ENCODE measurements at regions not wholly inside any gene's neighbourhood (a gene's known extent, or its start where the extent isn't known, plus 50 kb on each side); places are given as distances from the start of the nearest gene placed in this dataset.
"Not testable (repeated sequence)": the region's sequence is repeated elsewhere in the genome, so short reads cannot be mapped to it uniquely, and the experiment has no call there.

DNA sequence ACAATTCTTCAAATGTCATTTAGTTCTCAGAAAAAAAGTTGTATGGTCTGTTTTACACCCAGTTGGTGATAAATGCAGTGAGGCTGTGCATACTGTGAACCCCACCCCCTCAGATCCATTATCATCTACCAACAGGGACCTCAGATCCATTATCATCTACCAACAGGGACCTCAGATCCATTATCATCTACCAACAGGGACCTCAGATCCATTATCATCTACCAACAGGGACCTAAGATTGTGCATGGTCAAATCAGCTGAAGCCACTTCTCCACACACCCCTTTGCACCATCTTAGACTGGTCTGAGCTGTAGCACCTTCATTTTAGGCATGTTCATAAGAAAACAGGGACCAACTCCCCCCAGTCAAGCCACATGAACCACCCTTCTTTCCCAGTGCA, 358.4 kb downstream of the FBXW7 start:
- POLR2A ChIA-PET; H3K4me3 Mint-ChIP-seq; H3K27ac Mint-ChIP-seq; H3K4me1 Mint-ChIP-seq; H3K9me3 Mint-ChIP-seq; CTCF ChIA-PET; DNase-seq; H3K36me3 Mint-ChIP-seq (ENCODE audit: low read depth); H3K27me3 Mint-ChIP-seq: not testable (repeated sequence)

DNA sequence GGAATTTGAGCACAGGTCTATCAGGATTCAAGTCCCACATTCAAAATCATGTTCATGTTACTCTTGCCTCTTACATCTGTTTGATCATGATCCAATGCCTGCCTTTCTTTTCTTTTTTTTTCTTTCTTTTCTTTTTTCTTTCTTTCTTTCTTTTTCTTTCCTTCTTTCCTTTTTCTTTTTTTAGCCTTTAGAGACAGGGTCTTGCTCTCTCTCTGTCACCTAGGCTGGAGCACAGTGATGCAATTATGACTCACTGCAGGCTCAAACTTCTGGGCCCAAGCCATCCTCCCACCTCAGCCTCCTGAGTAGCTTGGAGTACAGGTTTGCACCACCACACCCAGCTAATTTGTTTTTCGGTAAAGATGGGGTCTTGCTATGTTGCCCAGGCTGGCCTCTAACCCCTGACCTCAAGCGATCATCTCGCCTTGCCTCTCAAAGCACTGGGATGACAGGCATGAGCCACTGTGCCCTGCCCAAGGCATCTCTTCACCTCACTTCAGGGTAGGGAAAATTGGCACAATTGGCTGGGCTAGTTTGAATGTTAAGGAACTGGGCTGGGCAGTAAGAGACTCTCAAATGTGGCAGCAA, 359.2 kb downstream of the FBXW7 start:
- H3K4me1 Mint-ChIP-seq = no peaks in the 10 kb centered on the region
- ChIA-PET CTCF (interaction anchor here (2.1 kb wide), 1 partner anchor 11 kb away, joined by 6 read pairs; no protein-coding TSS in a partner anchor), POLR2A (no interaction called here)
- H3K27me3 Mint-ChIP-seq = peaks cover 3% of the 10 kb centered on the region
- H3K9me3 Mint-ChIP-seq = peaks cover 6% of the 10 kb centered on the region
- no peak for DNase-seq
- no peak overlapping the region for H3K27ac Mint-ChIP-seq
- H3K4me3 Mint-ChIP-seq = no peak overlapping the region
- no peaks in the 10 kb centered on the region for H3K36me3 Mint-ChIP-seq (ENCODE audit: low read depth)

DNA sequence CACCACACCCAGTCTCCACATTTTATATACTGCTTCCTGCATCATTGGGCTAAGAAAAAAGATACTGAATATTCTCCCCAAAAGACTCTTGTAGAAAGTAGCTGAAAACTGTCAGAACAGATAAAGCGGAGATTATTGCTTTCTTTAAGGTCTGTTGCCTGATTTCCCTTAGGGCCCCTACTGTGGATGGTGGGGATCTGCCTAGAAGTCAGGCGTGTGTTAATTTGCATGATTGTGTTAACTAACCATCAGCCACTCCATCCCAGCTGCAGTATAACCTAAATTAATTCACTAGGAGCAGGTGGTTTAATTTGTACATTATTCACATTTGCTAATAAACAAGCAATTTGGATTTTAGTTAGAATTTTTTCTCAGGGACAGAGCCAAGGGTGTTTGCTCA, 360.3 kb downstream of the FBXW7 start:
- POLR2A ChIA-PET = no interaction called here
- no peak overlapping the region for H3K27ac Mint-ChIP-seq
- peaks cover 3% of the 10 kb centered on the region for H3K27me3 Mint-ChIP-seq
- CTCF ChIA-PET = interaction anchor here (2.1 kb wide), 1 partner anchor 10 kb away, joined by 6 read pairs; no protein-coding TSS in a partner anchor
- no peak overlapping the region for H3K4me3 Mint-ChIP-seq
- DNase-seq = no peak
- H3K9me3 Mint-ChIP-seq = peaks cover 6% of the 10 kb centered on the region
- H3K36me3 Mint-ChIP-seq (ENCODE audit: low read depth) = no peaks in the 10 kb centered on the region
- H3K4me1 Mint-ChIP-seq = no peaks in the 10 kb centered on the region

DNA sequence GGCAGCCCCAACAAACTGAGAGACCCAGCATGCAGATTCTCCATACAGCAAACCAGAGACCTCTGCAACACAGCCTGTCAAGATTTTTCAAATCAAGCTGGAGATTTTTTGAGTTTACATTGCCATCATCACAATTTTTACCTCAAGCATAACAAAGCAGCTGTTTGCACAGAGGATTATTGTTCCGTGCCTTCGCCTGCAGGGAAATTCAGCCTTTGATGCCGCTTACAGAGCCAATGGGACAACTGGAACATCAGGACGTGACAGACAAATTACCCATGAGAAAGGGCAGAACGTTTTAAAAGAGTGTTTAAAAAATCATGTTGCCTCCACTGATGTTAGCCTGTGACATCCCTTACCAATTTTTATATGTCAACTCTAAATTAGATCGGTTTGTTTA, 363.7 kb downstream of the FBXW7 start:
- DNase-seq = no peak
- Mint-ChIP-seq H3K36me3 (ENCODE audit: low read depth) (no peaks in the 10 kb centered on the region), H3K9me3 (no peaks in the 10 kb centered on the region), H3K27me3 (peaks cover 3% of the 10 kb centered on the region), H3K4me1 (no peaks in the 10 kb centered on the region), H3K4me3 (no peak overlapping the region), H3K27ac (no peak overlapping the region)
- POLR2A ChIA-PET = no interaction called here
- CTCF ChIA-PET = interaction anchor here (0.7 kb wide), 1 partner anchor 50 kb away, joined by 3 read pairs; no protein-coding TSS in a partner anchor

DNA sequence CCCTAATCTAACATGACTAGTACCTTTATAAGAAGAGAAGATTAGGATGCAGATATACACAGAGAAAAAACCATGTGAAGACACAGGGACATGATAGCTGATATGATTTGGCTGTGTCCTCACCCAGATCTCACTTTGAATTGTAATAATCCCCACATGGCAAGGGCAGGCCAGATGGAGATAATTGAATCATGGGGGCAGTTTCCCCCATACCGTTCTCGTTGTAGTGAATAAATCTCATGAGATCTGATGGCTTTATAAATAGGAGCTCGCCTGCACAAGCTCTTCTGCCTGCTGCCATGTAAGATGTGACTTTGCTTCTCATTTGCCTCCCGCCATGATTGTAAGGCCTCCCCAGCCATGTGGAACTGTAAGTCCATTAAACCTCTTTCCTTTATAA, 364.3 kb downstream of the FBXW7 start:
- no peak for DNase-seq
- no peaks in the 10 kb centered on the region for H3K9me3 Mint-ChIP-seq
- no peak overlapping the region for H3K27ac Mint-ChIP-seq
- H3K27me3 Mint-ChIP-seq = peaks cover 3% of the 10 kb centered on the region
- no peaks in the 10 kb centered on the region for H3K36me3 Mint-ChIP-seq (ENCODE audit: low read depth)
- H3K4me1 Mint-ChIP-seq = no peaks in the 10 kb centered on the region
- POLR2A ChIA-PET = no interaction called here
- H3K4me3 Mint-ChIP-seq = no peak overlapping the region
- CTCF ChIA-PET = interaction anchor here (0.7 kb wide), 1 partner anchor 50 kb away, joined by 3 read pairs; no protein-coding TSS in a partner anchor

DNA sequence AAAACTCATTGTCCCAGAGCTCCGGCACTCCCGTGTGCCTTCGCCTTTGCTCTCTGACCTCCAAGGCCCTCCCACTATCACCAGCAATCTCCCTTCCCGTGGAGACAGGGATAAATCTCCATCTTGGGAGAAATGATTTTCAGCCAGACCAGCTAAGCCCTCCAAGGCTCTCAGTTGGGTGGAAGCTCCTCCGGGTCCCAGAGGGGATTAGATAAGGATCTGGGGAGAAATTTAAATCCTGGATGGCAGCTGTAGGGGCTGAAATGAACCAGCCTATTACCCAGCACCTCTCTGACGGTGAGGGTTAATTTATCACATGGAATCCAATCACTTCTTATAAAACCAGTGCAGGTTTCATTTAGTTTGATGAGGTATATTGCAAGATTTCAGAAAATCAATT, 366.2 kb downstream of the FBXW7 start:
- no peaks in the 10 kb centered on the region for H3K4me1 Mint-ChIP-seq
- ChIA-PET CTCF (interaction anchor here (0.5 to 1.0 kb wide), 3 partner anchors 20 to 144 kb away, joined by 3 read pairs; no protein-coding TSS in a partner anchor), POLR2A (no interaction called here)
- H3K4me3 Mint-ChIP-seq = no peak overlapping the region
- no peak overlapping the region for H3K27ac Mint-ChIP-seq
- no peaks in the 10 kb centered on the region for H3K36me3 Mint-ChIP-seq (ENCODE audit: low read depth)
- peaks cover 6% of the 10 kb centered on the region for H3K27me3 Mint-ChIP-seq
- DNase-seq = no peak
- no peaks in the 10 kb centered on the region for H3K9me3 Mint-ChIP-seq

DNA sequence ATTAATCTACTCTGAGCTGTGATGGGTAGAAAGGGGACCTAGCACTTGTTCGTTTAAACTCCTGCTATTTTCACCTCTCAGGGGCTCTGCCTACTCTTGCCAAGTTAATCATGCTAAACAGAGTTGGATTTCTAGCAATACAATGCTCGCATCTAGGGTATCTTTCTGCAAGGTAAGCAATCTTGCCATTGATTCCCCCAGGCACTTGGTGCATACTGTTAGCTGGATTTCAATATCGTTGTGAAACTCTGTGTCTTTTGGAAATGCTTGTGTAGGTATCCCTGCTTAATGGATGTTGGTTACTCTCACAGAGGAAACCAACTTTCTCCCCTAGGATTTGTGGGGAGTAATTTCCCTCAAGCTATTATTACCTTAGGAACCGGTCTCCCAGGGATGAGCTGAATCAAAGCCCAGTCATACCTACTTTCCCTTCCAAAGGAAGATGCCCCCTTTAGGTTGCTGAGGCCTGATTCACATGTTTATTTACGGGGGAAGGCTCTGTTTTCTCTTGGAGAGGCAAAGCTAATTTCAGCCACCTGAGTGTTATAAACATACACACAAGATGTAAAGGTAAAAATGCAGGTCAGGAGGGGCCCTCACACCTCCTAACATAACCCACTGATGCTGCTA, 366.8 kb downstream of the FBXW7 start:
- Mint-ChIP-seq H3K27me3 (peaks cover 6% of the 10 kb centered on the region), H3K27ac (no peak overlapping the region), H3K9me3 (no peaks in the 10 kb centered on the region), H3K36me3 (ENCODE audit: low read depth) (no peaks in the 10 kb centered on the region), H3K4me3 (no peak overlapping the region), H3K4me1 (no peaks in the 10 kb centered on the region)
- no peak for DNase-seq
- ChIA-PET POLR2A (no interaction called here), CTCF (interaction anchor here (0.5 to 1.0 kb wide), 2 partner anchors 21 to 144 kb away, joined by 3 read pairs; no protein-coding TSS in a partner anchor)

DNA sequence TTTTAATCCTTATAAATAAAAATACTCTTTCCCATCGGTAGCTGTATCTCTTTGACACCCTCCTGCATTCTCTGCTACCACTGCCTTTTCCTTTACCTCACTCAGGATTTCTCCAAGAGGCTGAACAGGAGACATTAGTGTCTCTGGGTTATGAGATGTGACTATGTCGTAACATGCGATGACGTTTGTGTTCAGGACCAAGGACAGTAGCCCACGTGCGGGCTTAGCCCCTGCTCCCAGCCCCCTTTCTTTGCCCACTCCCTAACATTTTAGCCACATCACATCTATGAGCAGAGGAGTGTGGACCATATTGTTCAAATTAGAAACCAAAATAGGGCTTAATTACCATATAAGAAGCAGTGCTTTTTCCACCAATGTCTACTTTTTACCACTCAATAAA, 369.3 kb downstream of the FBXW7 start:
- Mint-ChIP-seq H3K4me3 (no peak overlapping the region), H3K27ac (no peak overlapping the region), H3K9me3 (no peaks in the 10 kb centered on the region), H3K36me3 (ENCODE audit: low read depth) (no peaks in the 10 kb centered on the region), H3K4me1 (no peaks in the 10 kb centered on the region), H3K27me3 (peaks cover 3% of the 10 kb centered on the region)
- ChIA-PET CTCF (interaction anchor here (1.6 kb wide), 1 partner anchor 9 kb away, joined by 6 read pairs; no protein-coding TSS in a partner anchor), POLR2A (no interaction called here)
- DNase-seq = peak; percentile 20

DNA sequence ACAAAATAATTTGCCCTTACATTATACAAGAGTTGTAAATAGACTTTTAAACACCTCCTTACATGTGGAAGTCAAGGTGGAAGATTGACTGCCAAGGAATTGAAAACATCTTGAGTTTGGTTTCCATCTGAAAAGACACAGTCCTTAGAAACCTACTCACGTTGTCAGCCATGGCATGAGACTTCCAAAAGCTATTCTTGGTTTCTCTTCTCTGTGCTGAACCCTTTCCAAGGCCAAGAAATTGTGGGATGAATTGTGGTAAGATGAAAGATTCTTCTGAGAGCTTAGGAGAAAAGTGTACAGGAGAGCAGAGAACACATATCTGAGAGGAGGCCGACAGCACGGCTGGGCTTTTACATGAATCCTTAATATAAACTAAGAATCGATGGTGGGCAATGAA, 370.0 kb downstream of the FBXW7 start:
- Mint-ChIP-seq H3K27me3 (peaks cover 3% of the 10 kb centered on the region), H3K27ac (no peak overlapping the region), H3K4me1 (no peaks in the 10 kb centered on the region), H3K36me3 (ENCODE audit: low read depth) (no peaks in the 10 kb centered on the region), H3K9me3 (no peaks in the 10 kb centered on the region), H3K4me3 (no peak overlapping the region)
- CTCF ChIA-PET = interaction anchor here (1.6 kb wide), 1 partner anchor 10 kb away, joined by 6 read pairs; no protein-coding TSS in a partner anchor
- POLR2A ChIA-PET = no interaction called here
- no peak for DNase-seq

DNA sequence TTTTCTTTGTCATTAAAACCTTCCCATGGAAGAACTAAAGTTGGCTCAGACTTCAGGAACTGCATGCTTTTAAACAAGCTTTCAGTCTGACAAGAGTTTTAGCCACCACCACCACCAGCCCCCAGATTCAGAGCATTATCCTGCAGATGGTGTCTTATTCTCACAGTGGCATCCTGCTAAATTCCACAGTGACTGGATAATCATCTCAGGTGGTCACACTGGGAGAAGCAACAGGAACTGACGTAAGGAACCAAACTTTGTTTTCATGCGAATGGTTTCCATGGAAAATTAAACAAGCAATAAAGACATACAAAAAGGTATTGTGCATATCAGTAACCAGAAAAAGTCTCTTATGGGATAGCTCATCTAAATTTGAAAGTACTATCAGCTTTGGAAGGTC, 370.7 kb downstream of the FBXW7 start:
- H3K36me3 Mint-ChIP-seq (ENCODE audit: low read depth) = no peaks in the 10 kb centered on the region
- no peak for DNase-seq
- H3K27ac Mint-ChIP-seq = no peak overlapping the region
- peaks cover 3% of the 10 kb centered on the region for H3K27me3 Mint-ChIP-seq
- no peak overlapping the region for H3K4me3 Mint-ChIP-seq
- no peaks in the 10 kb centered on the region for H3K9me3 Mint-ChIP-seq
- POLR2A ChIA-PET = no interaction called here
- no peaks in the 10 kb centered on the region for H3K4me1 Mint-ChIP-seq
- CTCF ChIA-PET = interaction anchor here (1.6 kb wide), 1 partner anchor 10 kb away, joined by 6 read pairs; no protein-coding TSS in a partner anchor

DNA sequence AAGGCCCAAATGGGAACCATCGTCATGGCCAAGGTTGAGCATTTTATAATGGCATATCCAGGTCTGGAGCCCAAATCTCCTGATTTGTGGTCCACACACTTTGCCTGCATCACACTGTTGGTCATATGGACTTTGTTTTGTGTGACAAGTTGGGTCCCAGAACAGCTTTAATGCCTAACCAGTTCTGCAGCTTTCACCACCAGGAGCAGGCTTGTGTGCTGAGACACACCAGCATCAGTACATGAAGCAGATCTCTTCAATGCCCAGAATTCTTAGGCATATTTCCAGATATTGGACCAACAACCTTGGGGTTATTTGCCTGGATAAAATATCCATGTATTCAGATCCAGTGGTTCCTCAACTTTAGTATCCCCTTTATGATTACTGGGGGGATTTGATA, 371.3 kb downstream of the FBXW7 start:
- no peak for DNase-seq
- ChIA-PET CTCF (no interaction called here), POLR2A (no interaction called here)
- no peaks in the 10 kb centered on the region for H3K36me3 Mint-ChIP-seq (ENCODE audit: low read depth)
- H3K27ac Mint-ChIP-seq = no peak overlapping the region
- no peaks in the 10 kb centered on the region for H3K9me3 Mint-ChIP-seq
- H3K4me3 Mint-ChIP-seq = no peak overlapping the region
- peaks cover 3% of the 10 kb centered on the region for H3K27me3 Mint-ChIP-seq
- H3K4me1 Mint-ChIP-seq = no peaks in the 10 kb centered on the region

DNA sequence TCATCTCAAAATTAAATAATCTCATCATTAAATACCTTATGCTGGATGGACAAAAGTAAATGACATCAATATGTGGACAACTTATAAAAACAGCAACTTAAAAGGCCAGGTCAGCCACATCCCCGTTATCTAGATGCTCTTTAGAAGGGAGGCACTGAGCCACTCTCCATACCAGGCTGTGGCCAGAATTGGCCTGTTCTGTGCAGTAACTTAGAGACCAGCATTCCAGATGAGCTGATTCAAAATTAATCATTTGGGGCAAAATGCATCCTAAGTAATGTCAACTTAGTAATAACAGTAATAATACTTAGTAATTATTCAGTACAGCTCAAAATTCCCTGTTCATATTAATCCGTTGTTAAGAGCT, 373.6 kb downstream of the FBXW7 start:
- ChIA-PET CTCF (interaction anchor here (0.9 kb wide), 1 partner anchor 16 kb away, joined by 3 read pairs; no protein-coding TSS in a partner anchor), POLR2A (no interaction called here)
- H3K36me3 Mint-ChIP-seq (ENCODE audit: low read depth) = no peaks in the 10 kb centered on the region
- no peak for DNase-seq
- H3K27me3 Mint-ChIP-seq = peaks cover 3% of the 10 kb centered on the region
- no peak overlapping the region for H3K27ac Mint-ChIP-seq
- H3K4me3 Mint-ChIP-seq = no peak overlapping the region
- H3K9me3 Mint-ChIP-seq = no peaks in the 10 kb centered on the region
- peaks cover 7% of the 10 kb centered on the region for H3K4me1 Mint-ChIP-seq

DNA sequence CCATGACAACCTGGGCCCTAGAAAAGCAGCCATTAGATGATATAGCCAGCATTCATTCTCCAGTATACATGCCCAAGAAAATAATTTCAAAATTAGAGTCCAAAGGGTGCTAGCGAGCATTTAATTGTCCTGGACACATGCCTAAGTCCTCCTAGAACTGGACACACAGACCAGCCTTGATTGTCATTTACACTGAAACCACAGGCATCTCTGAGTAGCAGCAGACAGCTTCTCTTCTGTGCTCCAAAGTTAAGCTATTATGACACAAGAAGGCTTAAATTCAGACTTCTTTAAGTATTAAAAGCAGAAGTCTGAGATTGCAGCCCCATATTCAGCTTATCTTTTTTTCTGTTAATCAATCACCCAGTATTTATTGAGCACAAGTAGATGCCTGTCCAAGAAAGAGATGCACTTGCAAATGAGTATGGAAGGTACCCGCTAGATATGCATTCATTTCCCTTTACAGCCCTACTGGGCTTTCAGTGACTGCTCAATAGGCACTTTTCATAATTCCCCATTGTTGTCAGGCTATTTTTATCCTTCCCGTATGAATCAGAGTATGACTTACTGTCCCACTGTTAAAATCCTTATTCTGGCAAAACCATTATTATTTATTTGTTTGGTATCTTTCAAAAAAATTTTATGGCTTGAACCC, 374.1 kb downstream of the FBXW7 start:
- no peak overlapping the region for H3K27ac Mint-ChIP-seq
- POLR2A ChIA-PET = no interaction called here
- H3K9me3 Mint-ChIP-seq = no peaks in the 10 kb centered on the region
- CTCF ChIA-PET = interaction anchor here (0.9 kb wide), 1 partner anchor 17 kb away, joined by 3 read pairs; no protein-coding TSS in a partner anchor
- DNase-seq = no peak
- peaks cover 3% of the 10 kb centered on the region for H3K27me3 Mint-ChIP-seq
- peaks cover 7% of the 10 kb centered on the region for H3K4me1 Mint-ChIP-seq
- H3K4me3 Mint-ChIP-seq = no peak overlapping the region
- no peaks in the 10 kb centered on the region for H3K36me3 Mint-ChIP-seq (ENCODE audit: low read depth)
